HG02678 (cell line): ENCODE measurements at regions not wholly inside any gene's neighbourhood (a gene's known extent, or its start where the extent isn't known, plus 50 kb on each side); places are given as distances from the start of the nearest gene placed in this dataset.

Source experiments
- ATAC-seq: cut with Tn5 transposase; IDR thresholded peaks from one replicate; pipeline ENCODE4 v1.9.1; 2021; ENCODE audit warnings: mild to moderate bottlenecking, moderate library complexity; ENCODE audit not compliant: unreplicated experiment

GRCh38 chr4:104138116-104138515 lies 356.6 kb downstream of the CXXC4 start:
- no peak for ATAC-seq

GRCh38 chr4:104129243-104129642 lies 365.5 kb downstream of the CXXC4 start:
- no peak for ATAC-seq

GRCh38 chr4:104128850-104129213 lies 365.9 kb downstream of the CXXC4 start:
- no peak for ATAC-seq

GRCh38 chr4:104128031-104128849 lies 366.5 kb downstream of the CXXC4 start:
- no peak for ATAC-seq

- no peak for ATAC-seq
Observed at GRCh38 chr4:104123021-104123420, 371.7 kb downstream of the CXXC4 start.

GRCh38 chr4:104117776-104118175 lies 376.9 kb downstream of the CXXC4 start:
- no peak for ATAC-seq

- ATAC-seq = no peak
Observed at GRCh38 chr4:104113850-104114249, 380.8 kb downstream of the CXXC4 start.

- no peak for ATAC-seq
Observed at GRCh38 chr4:104099141-104099540, 379.4 kb upstream of the TACR3 start.

GRCh38 chr4:104093247-104093646 lies 373.5 kb upstream of the TACR3 start:
- ATAC-seq = no peak

GRCh38 chr4:104073229-104073628 lies 353.4 kb upstream of the TACR3 start:
- ATAC-seq = no peak

- no peak for ATAC-seq
Observed at GRCh38 chr4:104066533-104066932, 346.7 kb upstream of the TACR3 start.

- peak; percentile 70 for ATAC-seq
Observed at GRCh38 chr4:104064646-104065577, 345.1 kb upstream of the TACR3 start.

- ATAC-seq = no peak
Observed at GRCh38 chr4:104063341-104063740, 343.6 kb upstream of the TACR3 start.

GRCh38 chr4:104044369-104044768 lies 324.6 kb upstream of the TACR3 start:
- ATAC-seq = no peak

- ATAC-seq = no peak
Observed at GRCh38 chr4:104032896-104033295, 313.1 kb upstream of the TACR3 start.

- ATAC-seq = no peak
Observed at GRCh38 chr4:104025251-104025650, 305.5 kb upstream of the TACR3 start.

GRCh38 chr4:104022831-104023230 lies 303.0 kb upstream of the TACR3 start:
- ATAC-seq = no peak

- ATAC-seq = no peak
Observed at GRCh38 chr4:104022226-104022625, 302.4 kb upstream of the TACR3 start.

- ATAC-seq = no peak
Observed at GRCh38 chr4:104020641-104021040, 300.9 kb upstream of the TACR3 start.

- ATAC-seq = no peak
Observed at GRCh38 chr4:104017213-104017612, 297.4 kb upstream of the TACR3 start.

- no peak for ATAC-seq
Observed at GRCh38 chr4:104015680-104016079, 295.9 kb upstream of the TACR3 start.

- ATAC-seq = no peak
Observed at GRCh38 chr4:104010722-104011121, 290.9 kb upstream of the TACR3 start.
